ENCODE measurements at regions not wholly inside any gene's neighbourhood (a gene's known extent, or its start where the extent isn't known, plus 50 kb on each side); places are given as distances from the start of the nearest gene placed in this dataset.

DNA sequence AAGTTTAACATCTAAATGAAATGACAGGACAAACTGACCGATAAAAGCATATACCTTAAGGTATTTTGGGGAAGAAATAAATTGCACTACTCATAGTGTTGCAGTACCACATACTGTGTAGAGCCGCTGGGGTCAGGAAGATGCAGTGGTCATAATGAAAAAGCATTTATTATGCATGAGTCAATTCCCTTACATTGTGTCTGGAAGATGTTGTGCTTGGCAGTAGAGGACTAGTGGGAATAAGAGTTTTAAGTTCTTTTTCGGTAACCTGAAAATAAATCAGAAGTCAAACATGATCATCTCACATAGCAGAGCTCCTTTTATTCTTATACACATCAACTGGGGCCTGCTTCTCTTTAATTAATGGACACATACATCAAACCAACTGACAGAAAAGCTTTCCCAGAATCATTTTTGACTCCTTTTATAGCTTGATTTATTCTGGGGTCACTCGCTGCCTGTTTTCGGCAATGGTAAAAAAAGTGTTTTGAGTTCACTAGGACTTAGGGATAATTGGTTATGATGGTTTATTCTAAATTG lies 262.5 kb upstream of the CHD1 start:
- no peaks in the 10 kb centered on the region for H3K36me3 Mint-ChIP-seq
- ATAC-seq, result no peak

GRCh38 chr5:99187611-99188010 lies 258.8 kb upstream of the CHD1 start:
- POLR2A ChIA-PET, result no interaction called here
- CTCF ChIA-PET, result no interaction called here
- no peak overlapping the region for H3K4me3 Mint-ChIP-seq
- peaks cover 4% of the 10 kb centered on the region; the same call in 1 of the 2 replicates for H3K27me3 Mint-ChIP-seq (ENCODE audit: low read depth)
- TF ChIP-seq RORB (CRISPR knock-in tag; IDR thresholded peaks at IDR 0.05), result no peak
- TF ChIP-seq ZNF396 (CRISPR knock-in tag; IDR thresholded peaks at IDR 0.05; ENCODE audit: borderline replicate concordance), result no peak
- TF ChIP-seq ATF1 (CRISPR knock-in tag; IDR thresholded peaks at IDR 0.05), result no peak
- TF ChIP-seq SP1 (CRISPR knock-in tag; conservative IDR thresholded peaks at IDR 0.05), result no peak
- TF ChIP-seq, protein P1, sequence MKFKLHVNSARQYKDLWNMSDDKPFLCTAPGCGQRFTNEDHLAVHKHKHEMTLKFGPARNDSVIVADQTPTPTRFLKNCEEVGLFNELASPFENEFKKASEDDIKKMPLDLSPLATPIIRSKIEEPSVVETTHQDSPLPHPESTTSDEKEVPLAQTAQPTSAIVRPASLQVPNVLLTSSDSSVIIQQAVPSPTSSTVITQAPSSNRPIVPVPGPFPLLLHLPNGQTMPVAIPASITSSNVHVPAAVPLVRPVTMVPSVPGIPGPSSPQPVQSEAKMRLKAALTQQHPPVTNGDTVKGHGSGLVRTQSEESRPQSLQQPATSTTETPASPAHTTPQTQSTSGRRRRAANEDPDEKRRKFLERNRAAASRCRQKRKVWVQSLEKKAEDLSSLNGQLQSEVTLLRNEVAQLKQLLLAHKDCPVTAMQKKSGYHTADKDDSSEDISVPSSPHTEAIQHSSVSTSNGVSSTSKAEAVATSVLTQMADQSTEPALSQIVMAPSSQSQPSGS (CRISPR knock-in tag; IDR thresholded peaks at IDR 0.05; ENCODE audit: borderline replicate concordance, low read depth), result no peak
- TF ChIP-seq ZSCAN18 (CRISPR knock-in tag; IDR thresholded peaks at IDR 0.05), result no peak
- no peak for TF ChIP-seq ETV6 (CRISPR knock-in tag; IDR thresholded peaks at IDR 0.05)
- H3K27ac Mint-ChIP-seq, result no peak overlapping the region
- H3K9me3 Mint-ChIP-seq, result no peaks in the 10 kb centered on the region
- no peaks in the 10 kb centered on the region for H3K36me3 Mint-ChIP-seq
- ATAC-seq (no peak), DNase-seq (ENCODE audit: low spot score) (no peak)
- H3K4me1 Mint-ChIP-seq, result no peaks in the 10 kb centered on the region

More for the DNA sequence above, 262.5 kb upstream of the CHD1 start:
- no peak overlapping the region for H3K4me3 Mint-ChIP-seq
- ChIA-PET POLR2A (no interaction called here), CTCF (no interaction called here)
- DNase-seq (ENCODE audit: low spot score), result no peak
- TF ChIP-seq OVOL2 (CRISPR knock-in tag; IDR thresholded peaks at IDR 0.05; ENCODE audit: borderline replicate concordance) (no peak), ZNF317 (CRISPR knock-in tag; IDR thresholded peaks at IDR 0.05; ENCODE audit: borderline replicate concordance, low read depth) (no peak), TEAD1 (CRISPR knock-in tag; IDR thresholded peaks at IDR 0.05) (no peak), FOXP1 (CRISPR knock-in tag; IDR thresholded peaks at IDR 0.05; ENCODE audit: borderline replicate concordance) (no peak), PRDM15 (CRISPR knock-in tag; IDR thresholded peaks at IDR 0.05) (no peak), ESRRA (CRISPR knock-in tag; IDR thresholded peaks at IDR 0.05; ENCODE audit: borderline replicate concordance) (no peak), SMAD3 (CRISPR knock-in tag; IDR thresholded peaks at IDR 0.05; ENCODE audit: borderline replicate concordance) (no peak), ZNF423 (CRISPR knock-in tag; IDR thresholded peaks at IDR 0.05) (no peak), FOXJ3 (CRISPR knock-in tag; IDR thresholded peaks at IDR 0.05; ENCODE audit: borderline replicate concordance) (no peak), IRF1 (CRISPR knock-in tag; IDR thresholded peaks at IDR 0.05) (no peak), MYBL2 (CRISPR knock-in tag; IDR thresholded peaks at IDR 0.05) (no peak), JUN (CRISPR knock-in tag; IDR thresholded peaks at IDR 0.05) (no peak), SMAD4 (CRISPR knock-in tag; IDR thresholded peaks at IDR 0.05) (no peak), NR1H2 (CRISPR knock-in tag; IDR thresholded peaks at IDR 0.05) (no peak), ZNF138 (CRISPR knock-in tag; conservative IDR thresholded peaks at IDR 0.05) (no peak), NFE2L1 (CRISPR knock-in tag; IDR thresholded peaks at IDR 0.05) (no peak)
- TF ChIP-seq, protein P2, sequence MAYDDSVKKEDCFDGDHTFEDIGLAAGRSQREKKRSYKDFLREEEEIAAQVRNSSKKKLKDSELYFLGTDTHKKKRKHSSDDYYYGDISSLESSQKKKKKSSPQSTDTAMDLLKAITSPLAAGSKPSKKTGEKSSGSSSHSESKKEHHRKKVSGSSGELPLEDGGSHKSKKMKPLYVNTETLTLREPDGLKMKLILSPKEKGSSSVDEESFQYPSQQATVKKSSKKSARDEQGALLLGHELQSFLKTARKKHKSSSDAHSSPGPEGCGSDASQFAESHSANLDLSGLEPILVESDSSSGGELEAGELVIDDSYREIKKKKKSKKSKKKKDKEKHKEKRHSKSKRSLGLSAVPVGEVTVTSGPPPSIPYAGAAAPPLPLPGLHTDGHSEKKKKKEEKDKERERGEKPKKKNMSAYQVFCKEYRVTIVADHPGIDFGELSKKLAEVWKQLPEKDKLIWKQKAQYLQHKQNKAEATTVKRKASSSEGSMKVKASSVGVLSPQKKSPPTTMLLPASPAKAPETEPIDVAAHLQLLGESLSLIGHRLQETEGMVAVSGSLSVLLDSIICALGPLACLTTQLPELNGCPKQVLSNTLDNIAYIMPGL (CRISPR knock-in tag; IDR thresholded peaks at IDR 0.05), result no peak
- TF ChIP-seq, protein P3, sequence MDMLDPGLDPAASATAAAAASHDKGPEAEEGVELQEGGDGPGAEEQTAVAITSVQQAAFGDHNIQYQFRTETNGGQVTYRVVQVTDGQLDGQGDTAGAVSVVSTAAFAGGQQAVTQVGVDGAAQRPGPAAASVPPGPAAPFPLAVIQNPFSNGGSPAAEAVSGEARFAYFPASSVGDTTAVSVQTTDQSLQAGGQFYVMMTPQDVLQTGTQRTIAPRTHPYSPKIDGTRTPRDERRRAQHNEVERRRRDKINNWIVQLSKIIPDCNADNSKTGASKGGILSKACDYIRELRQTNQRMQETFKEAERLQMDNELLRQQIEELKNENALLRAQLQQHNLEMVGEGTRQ (CRISPR knock-in tag; IDR thresholded peaks at IDR 0.05), result no peak
- no peaks in the 10 kb centered on the region for H3K4me1 Mint-ChIP-seq
- no peak overlapping the region for H3K27ac Mint-ChIP-seq
- peaks cover 4% of the 10 kb centered on the region; the same call in 1 of the 2 replicates for H3K27me3 Mint-ChIP-seq (ENCODE audit: low read depth)
- H3K9me3 Mint-ChIP-seq, result 0 out of 2 replicates have a peak, but pooled peaks cover 4% of the 10 kb centered on the region

All from WTC11 (cell line).